H9 (cell line): ENCODE measurements at regions not wholly inside any gene's neighbourhood (a gene's known extent, or its start where the extent isn't known, plus 50 kb on each side); places are given as distances from the start of the nearest gene placed in this dataset.
A peak's percentile ranks its signal among the peaks of the same experiment; 100 is the strongest.

Source experiments
- DNase-seq: peaks from one replicate; pipeline ENCODE4 v3.0.0-alpha.2; 2017
- H2AFZ ChIP-seq: one replicate; pipeline ENCODE4 v1.6.1; 2013; ENCODE audit warnings: mild to moderate bottlenecking, low read length, control low read depth, moderate library complexity
- H2AK5ac ChIP-seq: 2 replicates; pipeline ENCODE4 v1.6.1; 2013; ENCODE audit warnings: low read length, control low read depth, mixed read lengths; ENCODE audit not compliant: insufficient read length
- H2BK120ac ChIP-seq: one replicate; pipeline ENCODE4 v1.6.1; 2013; ENCODE audit warnings: low read depth, mild to moderate bottlenecking, low read length, control low read depth, inconsistent platforms; ENCODE audit not compliant: poor library complexity, severe bottlenecking
- H2BK12ac ChIP-seq: 2 replicates; pipeline ENCODE4 v1.6.1; 2013; ENCODE audit warnings: low read length, control low read depth, mixed read lengths, low read depth; ENCODE audit not compliant: insufficient read length
- H2BK15ac ChIP-seq: 2 replicates; pipeline ENCODE4 v1.6.1; 2013; ENCODE audit warnings: low read depth, low read length, control low read depth
- H2BK20ac ChIP-seq: one replicate; pipeline ENCODE4 v1.6.1; 2013; ENCODE audit warnings: low read depth, mild to moderate bottlenecking, low read length, control low read depth, inconsistent platforms; ENCODE audit not compliant: poor library complexity, severe bottlenecking
- H2BK5ac ChIP-seq: 2 replicates; pipeline ENCODE4 v1.6.1; 2013; ENCODE audit warnings: low read length, control low read depth, mixed read lengths; ENCODE audit not compliant: insufficient read length
- H3K14ac ChIP-seq: 2 replicates; pipeline ENCODE4 v1.6.1; 2013; ENCODE audit warnings: low read length, control low read depth; ENCODE audit not compliant: insufficient read depth
- H3K18ac ChIP-seq: 2 replicates; pipeline ENCODE4 v1.6.1; 2013; ENCODE audit warnings: low read depth, mild to moderate bottlenecking, mixed read lengths, low read length, control low read depth; ENCODE audit not compliant: insufficient read length
- H3K23ac ChIP-seq: 2 replicates; pipeline ENCODE4 v1.6.1; 2013; ENCODE audit warnings: low read length, control low read depth, mixed read lengths, low read depth; ENCODE audit not compliant: insufficient read length
- H3K23me2 ChIP-seq: 2 replicates; pipeline ENCODE4 v1.6.1; 2013; ENCODE audit warnings: low read depth, mild to moderate bottlenecking, mixed read lengths, low read length, control low read depth; ENCODE audit not compliant: insufficient read length, poor library complexity, severe bottlenecking
- H3K27ac ChIP-seq: 2 replicates; pipeline ENCODE4 v1.5.1; 2013; ENCODE audit warnings: low read length, control low read depth, mixed read lengths, low read depth; ENCODE audit not compliant: insufficient read length
- H3K27me3 ChIP-seq: 2 replicates; pipeline ENCODE4 v1.6.1; 2013; ENCODE audit warnings: low read length, control low read depth, inconsistent platforms; ENCODE audit not compliant: insufficient read depth
- H3K4ac ChIP-seq: 2 replicates; pipeline ENCODE4 v1.6.1; 2013; ENCODE audit warnings: low read depth, mild to moderate bottlenecking, control low read depth, inconsistent platforms, low read length, moderate library complexity
- H3K4me1 ChIP-seq: 2 replicates; pipeline ENCODE4 v1.6.1; 2013; ENCODE audit warnings: low read length, control low read depth, inconsistent platforms; ENCODE audit not compliant: insufficient read depth
- H3K4me2 ChIP-seq: 2 replicates; pipeline ENCODE4 v1.6.1; 2013; ENCODE audit warnings: low read length, control low read depth, mixed read lengths; ENCODE audit not compliant: insufficient read length, insufficient read depth
- H3K56ac ChIP-seq: 2 replicates; pipeline ENCODE4 v1.6.1; 2013; ENCODE audit warnings: low read depth, mild to moderate bottlenecking, mixed read lengths, low read length, control low read depth; ENCODE audit not compliant: insufficient read length
- H3K79me1 ChIP-seq: 2 replicates; pipeline ENCODE4 v1.6.1; 2013; ENCODE audit warnings: low read depth, mild to moderate bottlenecking, moderate library complexity, low read length, control low read depth, inconsistent platforms; ENCODE audit not compliant: insufficient read depth, poor library complexity, severe bottlenecking
- H3K79me2 ChIP-seq: 2 replicates; pipeline ENCODE4 v1.6.1; 2013; ENCODE audit warnings: low read length, control low read depth, inconsistent platforms; ENCODE audit not compliant: insufficient read depth
- H3K9ac ChIP-seq: 2 replicates; pipeline ENCODE4 v1.6.1; 2013; ENCODE audit warnings: low read length, control low read depth, mixed read lengths; ENCODE audit not compliant: insufficient read length; ENCODE audit errors: extremely low read depth
- H3K9me3 ChIP-seq: one replicate; pipeline ENCODE4 v1.6.1; 2013; ENCODE audit warnings: low read depth, low read length, inconsistent platforms; ENCODE audit not compliant: control insufficient read depth
- H3T11ph ChIP-seq: one replicate; pipeline ENCODE4 v1.6.1; 2013; ENCODE audit warnings: mild to moderate bottlenecking, low read length, control low read depth, inconsistent platforms
- H4K20me1 ChIP-seq: one replicate; pipeline ENCODE4 v1.6.1; 2013; ENCODE audit not compliant: control insufficient read depth, insufficient read length, insufficient read depth
- H4K5ac ChIP-seq: 2 replicates; pipeline ENCODE4 v1.6.1; 2013; ENCODE audit warnings: low read depth, mild to moderate bottlenecking, mixed read lengths, low read length, control low read depth; ENCODE audit not compliant: insufficient read length
- H4K8ac ChIP-seq: replicated peaks from 2 replicates; pipeline ENCODE4 v1.6.1; 2013; ENCODE audit warnings: low read length, control low read depth, mixed read lengths, low read depth; ENCODE audit not compliant: insufficient read length
- H4K91ac ChIP-seq: 2 replicates; pipeline ENCODE4 v1.6.1; 2013; ENCODE audit warnings: low read depth, mild to moderate bottlenecking, moderate library complexity, mixed read lengths, low read length, control low read depth; ENCODE audit not compliant: insufficient read length
- H3K27ac Mint-ChIP-seq, 3 experiments: 2 replicates in 2 of 3; 3 replicates in 1 of 3; pipeline ENCODE4 v1.8.0; 2020 to 2021; ENCODE audit warnings: mixed read lengths in 3 of 3, mild to moderate bottlenecking in 1 of 3, moderate library complexity in 1 of 3
- H3K27me3 Mint-ChIP-seq: 2 replicates; pipeline ENCODE4 v1.8.0; 2021; ENCODE audit warnings: low read depth, mild to moderate bottlenecking, moderate library complexity, mixed read lengths
- H3K36me3 Mint-ChIP-seq, 3 experiments: 2 replicates in 2 of 3; 3 replicates in 1 of 3; pipeline ENCODE4 v1.8.0; 2020 to 2021; ENCODE audit warnings: low read depth in 3 of 3, mixed read lengths in 3 of 3; ENCODE audit not compliant: insufficient read depth in 1 of 3
- H3K4me1 Mint-ChIP-seq, 2 experiments: 2 replicates each; pipeline ENCODE4 v1.8.0; 2020; ENCODE audit warnings: mixed read lengths in 2 of 2
- H3K4me3 Mint-ChIP-seq, 2 experiments: 2 replicates in 1 of 2; 3 replicates in 1 of 2; pipeline ENCODE4 v1.8.0; 2020 to 2021; ENCODE audit warnings: mild to moderate bottlenecking in 2 of 2, mixed read lengths in 2 of 2, moderate library complexity in 1 of 2
- H3K9me3 Mint-ChIP-seq, 2 experiments: 2 replicates in 1 of 2; 3 replicates in 1 of 2; pipeline ENCODE4 v1.8.0; 2020; ENCODE audit warnings: mild to moderate bottlenecking in 2 of 2, mixed read lengths in 2 of 2, moderate library complexity in 1 of 2
- WGBS: extraction: QIAGEN DNeasy Blood & Tissue Kit; methylation state at CpG from one replicate; pipeline ENCODE4 v1.1.7; 2013; ENCODE audit warnings: missing lambda C conversion rate, low lambda C conversion rate, mixed read lengths; ENCODE audit not compliant: insufficient read length; ENCODE audit errors: extremely low coverage; 5-methylcytosine and 5-hydroxymethylcytosine counted together
- TF ChIP-seq, protein P1 (sequence below): fragments of 200-600 bp; sonication (generic); conservative IDR thresholded peaks from 3 replicates; pipeline ENCODE4 v1.8.0; 2021; ENCODE audit warnings: antibody characterized with exemption, mild to moderate bottlenecking

DNA sequence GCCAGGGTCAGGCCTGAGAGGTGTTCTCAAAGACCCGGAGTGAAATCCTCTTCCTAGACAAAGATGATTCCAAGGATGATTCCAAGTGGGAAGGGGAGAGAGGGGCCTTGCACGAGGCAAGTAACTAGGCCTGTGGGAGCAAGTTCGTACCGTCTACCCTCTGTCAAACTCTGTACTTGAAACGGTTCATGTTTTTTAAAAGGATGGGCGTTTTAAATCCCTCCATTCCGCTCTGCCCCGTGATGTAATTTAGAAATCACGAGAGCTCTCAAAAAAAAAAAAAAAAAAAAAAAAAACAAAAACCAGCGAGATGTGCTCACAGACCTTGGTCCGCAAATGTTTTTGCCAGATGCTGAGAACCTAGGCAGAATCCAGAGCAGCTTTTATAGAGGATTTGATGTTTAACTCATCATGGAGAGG is 114.7 kb upstream of the CARD11 start:
- no peak overlapping the region for H2BK120ac ChIP-seq
- no peak overlapping the region for H2BK5ac ChIP-seq
- no peak for DNase-seq
- no peak overlapping the region for H2BK15ac ChIP-seq
- H3K23ac ChIP-seq: no peak overlapping the region
- H3K4me2 ChIP-seq: no peak overlapping the region
- no peak overlapping the region for H2BK20ac ChIP-seq
- H3K79me2 ChIP-seq: no peaks in the 10 kb centered on the region
- H2AK5ac ChIP-seq: no peak overlapping the region
- H3K18ac ChIP-seq: no peak overlapping the region
- H2AFZ ChIP-seq: peak overlapping the region; percentile 25
- no CpG with 5 or more reads among the region's 11 CpGs for WGBS
- H3K9ac ChIP-seq: no peak overlapping the region
- Mint-ChIP-seq H3K4me1 (peaks cover 11 to 14% of the 10 kb centered on the region in 2 experiments), H3K27me3 (no peaks in the 10 kb centered on the region), H3K4me3 (no peak overlapping the region), H3K9me3 (peaks cover 15 to 18% of the 10 kb centered on the region in 2 experiments), H3K36me3 (peaks cover 0 to 8% (median 2%) of the 10 kb centered on the region in 3 experiments; a peak in 3 of 7 replicates), H3K27ac (peak overlapping the region in 1 of 3 experiments; percentile 2; a peak in 1 of 7 replicates)
- H3K4me1 ChIP-seq: no peaks in the 10 kb centered on the region
- TF ChIP-seq, protein P1, sequence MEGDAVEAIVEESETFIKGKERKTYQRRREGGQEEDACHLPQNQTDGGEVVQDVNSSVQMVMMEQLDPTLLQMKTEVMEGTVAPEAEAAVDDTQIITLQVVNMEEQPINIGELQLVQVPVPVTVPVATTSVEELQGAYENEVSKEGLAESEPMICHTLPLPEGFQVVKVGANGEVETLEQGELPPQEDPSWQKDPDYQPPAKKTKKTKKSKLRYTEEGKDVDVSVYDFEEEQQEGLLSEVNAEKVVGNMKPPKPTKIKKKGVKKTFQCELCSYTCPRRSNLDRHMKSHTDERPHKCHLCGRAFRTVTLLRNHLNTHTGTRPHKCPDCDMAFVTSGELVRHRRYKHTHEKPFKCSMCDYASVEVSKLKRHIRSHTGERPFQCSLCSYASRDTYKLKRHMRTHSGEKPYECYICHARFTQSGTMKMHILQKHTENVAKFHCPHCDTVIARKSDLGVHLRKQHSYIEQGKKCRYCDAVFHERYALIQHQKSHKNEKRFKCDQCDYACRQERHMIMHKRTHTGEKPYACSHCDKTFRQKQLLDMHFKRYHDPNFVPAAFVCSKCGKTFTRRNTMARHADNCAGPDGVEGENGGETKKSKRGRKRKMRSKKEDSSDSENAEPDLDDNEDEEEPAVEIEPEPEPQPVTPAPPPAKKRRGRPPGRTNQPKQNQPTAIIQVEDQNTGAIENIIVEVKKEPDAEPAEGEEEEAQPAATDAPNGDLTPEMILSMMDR: no peak
- H3K56ac ChIP-seq: no peak overlapping the region
- H2BK12ac ChIP-seq: no peak overlapping the region
- no peak overlapping the region for H3T11ph ChIP-seq
- H4K91ac ChIP-seq: no peak overlapping the region
- H3K9me3 ChIP-seq: no peaks in the 10 kb centered on the region
- no peak overlapping the region for H4K8ac ChIP-seq
- no peak overlapping the region for H3K4ac ChIP-seq
- H3K27me3 ChIP-seq: no peaks in the 10 kb centered on the region
- H3K79me1 ChIP-seq: no peaks in the 10 kb centered on the region
- no peaks in the 10 kb centered on the region for H4K20me1 ChIP-seq
- H4K5ac ChIP-seq: no peak overlapping the region
- no peak overlapping the region for H3K14ac ChIP-seq
- H3K23me2 ChIP-seq: no peaks in the 10 kb centered on the region
- no peak overlapping the region for H3K27ac ChIP-seq
